ENCODE measurements at regions not wholly inside any gene's neighbourhood (a gene's known extent, or its start where the extent isn't known, plus 50 kb on each side); places are given as distances from the start of the nearest gene placed in this dataset.

GRCh38 chr5:29822521-29822920 is 1371.0 kb upstream of the CDH6 start:
- Mint-ChIP-seq H3K4me1 (no peaks in the 10 kb centered on the region), H3K27ac (no peak overlapping the region), H3K9me3 (peaks cover 8 to 11% of the 10 kb centered on the region in 2 donors), H3K4me3 (no peak overlapping the region), H3K27me3 (no peaks in the 10 kb centered on the region)
- ATAC-seq = no peak
- DNase-seq = no peak

GRCh38 chr5:29811914-29812679 is 1381.4 kb upstream of the CDH6 start:
- H3K27me3 Mint-ChIP-seq = no peaks in the 10 kb centered on the region
- no peaks in the 10 kb centered on the region for H3K4me1 Mint-ChIP-seq
- H3K9me3 Mint-ChIP-seq = peaks cover 10 to 24% of the 10 kb centered on the region in 2 donors
- no peak for ATAC-seq
- no peak overlapping the region for H3K4me3 Mint-ChIP-seq
- H3K27ac Mint-ChIP-seq = no peak overlapping the region
- no peak for DNase-seq

- Mint-ChIP-seq H3K27ac (no peak overlapping the region), H3K27me3 (no peaks in the 10 kb centered on the region), H3K4me1 (no peaks in the 10 kb centered on the region), H3K4me3 (no peak overlapping the region), H3K9me3 (peaks cover 7 to 16% of the 10 kb centered on the region in 2 donors)
- ATAC-seq (no peak), DNase-seq (no peak)
These were observed 1387.7 kb upstream of the CDH6 start for GRCh38 chr5:29805804-29806203.

- Mint-ChIP-seq H3K27me3 (no peaks in the 10 kb centered on the region), H3K27ac (no peak overlapping the region), H3K9me3 (peaks cover 7 to 10% of the 10 kb centered on the region in 2 donors), H3K4me3 (no peak overlapping the region), H3K4me1 (no peaks in the 10 kb centered on the region)
- ATAC-seq (no peak), DNase-seq (no peak)
These were observed 1392.7 kb upstream of the CDH6 start for GRCh38 chr5:29800752-29801151.

- DNase-seq (no peak), ATAC-seq (no peak)
- Mint-ChIP-seq H3K4me1 (no peaks in the 10 kb centered on the region), H3K27ac (no peak overlapping the region), H3K9me3 (peaks cover 0 to 8% of the 10 kb centered on the region in 2 donors), H3K4me3 (no peak overlapping the region), H3K27me3 (no peaks in the 10 kb centered on the region)
These were observed 1397.5 kb upstream of the CDH6 start for GRCh38 chr5:29796013-29796412.

- Mint-ChIP-seq H3K4me1 (no peaks in the 10 kb centered on the region), H3K27ac (no peak overlapping the region), H3K4me3 (no peak overlapping the region), H3K27me3 (no peaks in the 10 kb centered on the region), H3K9me3 (peaks cover 0 to 6% of the 10 kb centered on the region in 2 donors)
- DNase-seq (no peak), ATAC-seq (no peak)
These were observed 1398.3 kb upstream of the CDH6 start for GRCh38 chr5:29795096-29795652.

- Mint-ChIP-seq H3K4me3 (no peak overlapping the region), H3K27ac (no peak overlapping the region), H3K9me3 (peaks cover 0 to 6% of the 10 kb centered on the region in 2 donors), H3K4me1 (no peaks in the 10 kb centered on the region), H3K27me3 (no peaks in the 10 kb centered on the region)
- ATAC-seq (no peak), DNase-seq (no peak)
These were observed 1399.2 kb upstream of the CDH6 start for GRCh38 chr5:29794141-29794787.

- DNase-seq (no peak), ATAC-seq (no peak)
- no peak overlapping the region for H3K4me3 Mint-ChIP-seq
- peaks cover 16% of the 10 kb centered on the region in 2 donors for H3K9me3 Mint-ChIP-seq
- no peaks in the 10 kb centered on the region for H3K27me3 Mint-ChIP-seq
- H3K4me1 Mint-ChIP-seq = no peaks in the 10 kb centered on the region
- H3K27ac Mint-ChIP-seq = no peak overlapping the region
These were observed 1403.2 kb upstream of the CDH6 start for GRCh38 chr5:29790281-29790680.

GRCh38 chr5:29780401-29780800 is 1413.1 kb upstream of the CDH6 start:
- ATAC-seq = no peak
- Mint-ChIP-seq H3K4me1 (no peaks in the 10 kb centered on the region), H3K27ac (no peak overlapping the region), H3K4me3 (no peak overlapping the region), H3K9me3 (peaks cover 4 to 8% of the 10 kb centered on the region in 2 donors), H3K27me3 (no peaks in the 10 kb centered on the region)
- DNase-seq = no peak

GRCh38 chr5:29779141-29779540 is 1414.3 kb upstream of the CDH6 start:
- H3K27ac Mint-ChIP-seq = no peak overlapping the region
- DNase-seq (no peak), ATAC-seq (no peak)
- no peak overlapping the region for H3K4me3 Mint-ChIP-seq
- peaks cover 0 to 4% of the 10 kb centered on the region in 2 donors for H3K9me3 Mint-ChIP-seq
- no peaks in the 10 kb centered on the region for H3K27me3 Mint-ChIP-seq
- no peaks in the 10 kb centered on the region for H3K4me1 Mint-ChIP-seq

GRCh38 chr5:29777373-29777772 is 1416.1 kb upstream of the CDH6 start:
- H3K4me1 Mint-ChIP-seq = no peaks in the 10 kb centered on the region
- H3K9me3 Mint-ChIP-seq = peaks cover 0 to 9% of the 10 kb centered on the region in 2 donors
- H3K4me3 Mint-ChIP-seq = no peak overlapping the region
- DNase-seq (no peak), ATAC-seq (no peak)
- H3K27ac Mint-ChIP-seq = no peak overlapping the region
- H3K27me3 Mint-ChIP-seq = no peaks in the 10 kb centered on the region

- no peak overlapping the region for H3K4me3 Mint-ChIP-seq
- H3K27ac Mint-ChIP-seq = no peak overlapping the region
- H3K27me3 Mint-ChIP-seq = no peaks in the 10 kb centered on the region
- ATAC-seq (no peak), DNase-seq (no peak)
- H3K9me3 Mint-ChIP-seq = peaks cover 0 to 14% of the 10 kb centered on the region in 2 donors
- H3K4me1 Mint-ChIP-seq = no peaks in the 10 kb centered on the region
These were observed 1422.5 kb upstream of the CDH6 start for GRCh38 chr5:29770936-29771335.

- no peak for ATAC-seq
- no peak for DNase-seq
- no peaks in the 10 kb centered on the region for H3K27me3 Mint-ChIP-seq
- H3K9me3 Mint-ChIP-seq = peaks cover 0 to 14% of the 10 kb centered on the region in 2 donors
- no peak overlapping the region for H3K27ac Mint-ChIP-seq
- no peaks in the 10 kb centered on the region for H3K4me1 Mint-ChIP-seq
- H3K4me3 Mint-ChIP-seq = no peak overlapping the region
These were observed 1424.0 kb upstream of the CDH6 start for GRCh38 chr5:29769474-29769873.

GRCh38 chr5:29758986-29759421 is 1434.5 kb upstream of the CDH6 start:
- H3K4me1 Mint-ChIP-seq = no peaks in the 10 kb centered on the region
- peaks cover 4 to 7% of the 10 kb centered on the region in 2 donors for H3K9me3 Mint-ChIP-seq
- ATAC-seq = no peak

GRCh38 chr5:29750453-29750852 is 1443.0 kb upstream of the CDH6 start:
- ATAC-seq (no peak), DNase-seq (no peak)
- Mint-ChIP-seq H3K4me3 (no peak overlapping the region), H3K9me3 (peaks cover 0 to 7% of the 10 kb centered on the region in 2 donors), H3K4me1 (no peaks in the 10 kb centered on the region), H3K27me3 (no peaks in the 10 kb centered on the region), H3K27ac (no peak overlapping the region)

More at GRCh38 chr5:29758986-29759421, 1434.5 kb upstream of the CDH6 start:
- Mint-ChIP-seq H3K27ac (no peak overlapping the region), H3K27me3 (no peaks in the 10 kb centered on the region), H3K4me3 (no peak overlapping the region)
- no peak for DNase-seq

GRCh38 chr5:29744618-29745017 is 1448.9 kb upstream of the CDH6 start:
- no peak overlapping the region for H3K4me3 Mint-ChIP-seq
- no peak for ATAC-seq

More at GRCh38 chr5:29744618-29745017, 1448.9 kb upstream of the CDH6 start:
- Mint-ChIP-seq H3K4me1 (no peaks in the 10 kb centered on the region), H3K9me3 (peaks cover 3 to 30% of the 10 kb centered on the region in 2 donors), H3K27ac (no peak overlapping the region), H3K27me3 (no peaks in the 10 kb centered on the region)
- no peak for DNase-seq
